NCI-H2171 (cell line): ENCODE measurements at regions not wholly inside any gene's neighbourhood (a gene's known extent, or its start where the extent isn't known, plus 50 kb on each side); places are given as distances from the start of the nearest gene placed in this dataset.
"Not testable (repeated sequence)": the region's sequence is repeated elsewhere in the genome, so short reads cannot be mapped to it uniquely, and the experiment has no call there.

ENCODE experiments used
- DNase-seq: peaks from one replicate; lab custom pipeline; 2025; lab: John Stamatoyannopoulos, UW

DNA sequence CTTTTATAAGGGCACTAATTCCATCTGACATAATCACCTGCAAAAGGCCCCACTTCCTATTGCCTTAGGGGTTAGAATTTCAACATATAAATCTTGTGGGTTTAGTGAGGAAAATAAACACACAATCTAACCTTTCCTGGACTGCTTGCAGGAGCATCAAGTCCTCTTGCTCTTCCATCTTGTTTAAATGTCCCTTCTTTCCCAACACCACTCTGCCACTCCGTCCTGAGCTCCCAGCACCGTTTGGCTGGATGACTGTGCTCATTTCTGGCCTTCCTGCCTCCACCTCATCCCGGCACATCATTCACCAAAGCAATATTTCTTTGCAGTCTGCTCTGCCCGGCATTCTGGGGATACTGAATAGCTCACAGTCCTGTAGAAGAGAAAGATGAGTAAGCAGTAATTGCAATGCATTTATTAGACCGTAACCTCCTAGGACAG lies 247.8 kb downstream of the BCL2 start:
- DNase-seq, result no peak

DNA sequence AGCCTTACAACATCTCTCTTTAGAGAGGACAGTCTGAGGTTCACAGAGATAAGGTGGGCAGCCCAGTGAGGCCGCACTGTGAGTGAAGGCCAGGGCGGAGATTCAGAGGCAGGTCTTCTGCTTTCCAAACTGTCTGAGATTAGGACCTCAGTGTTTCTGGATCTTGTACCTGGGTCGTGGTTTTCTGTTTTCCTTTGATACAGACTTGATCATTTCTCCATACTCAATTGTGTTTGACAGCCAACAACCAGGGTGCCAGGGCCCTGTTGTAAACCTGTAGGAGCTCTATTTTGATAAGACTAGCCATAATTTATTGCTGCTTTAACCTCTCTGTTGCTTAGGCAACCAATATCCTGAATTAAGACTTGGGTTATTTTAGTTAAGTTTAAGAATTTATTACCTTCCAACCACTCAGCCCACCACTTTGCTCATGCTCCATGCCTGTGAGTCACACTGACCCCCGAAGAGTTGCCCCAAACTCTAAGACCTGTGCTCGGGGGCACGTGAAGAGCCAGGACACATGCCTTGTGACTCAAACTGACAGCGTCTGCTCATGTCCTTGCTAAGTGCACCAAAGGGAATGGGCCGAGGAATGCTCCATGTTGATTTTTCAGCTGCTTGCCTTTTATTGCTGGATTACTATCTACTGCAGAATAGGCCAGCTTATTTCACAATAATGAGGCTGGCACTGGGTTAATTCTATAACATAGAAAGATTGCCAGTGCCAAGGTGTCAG lies 248.6 kb downstream of the BCL2 start:
- no peak for DNase-seq

DNA sequence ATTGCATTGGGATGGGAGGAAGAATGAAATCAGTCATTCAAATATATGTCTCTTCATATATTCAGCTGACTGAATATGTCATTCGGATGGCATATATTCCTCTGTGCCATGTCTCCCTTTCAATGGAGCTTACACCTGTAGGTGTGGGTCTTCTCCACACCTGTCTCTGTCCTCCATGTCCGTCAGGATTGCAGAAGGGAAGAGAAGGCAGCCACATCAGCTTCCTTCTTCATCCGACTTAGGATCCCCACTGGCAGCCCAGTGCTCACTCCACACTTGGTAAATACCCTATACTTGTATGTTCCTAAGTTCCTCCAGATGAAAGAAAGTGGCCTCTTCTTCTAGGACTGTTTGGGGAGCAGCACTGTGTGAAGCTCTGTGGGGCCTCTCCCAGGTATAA lies 250.1 kb downstream of the BCL2 start:
- no peak for DNase-seq

DNA sequence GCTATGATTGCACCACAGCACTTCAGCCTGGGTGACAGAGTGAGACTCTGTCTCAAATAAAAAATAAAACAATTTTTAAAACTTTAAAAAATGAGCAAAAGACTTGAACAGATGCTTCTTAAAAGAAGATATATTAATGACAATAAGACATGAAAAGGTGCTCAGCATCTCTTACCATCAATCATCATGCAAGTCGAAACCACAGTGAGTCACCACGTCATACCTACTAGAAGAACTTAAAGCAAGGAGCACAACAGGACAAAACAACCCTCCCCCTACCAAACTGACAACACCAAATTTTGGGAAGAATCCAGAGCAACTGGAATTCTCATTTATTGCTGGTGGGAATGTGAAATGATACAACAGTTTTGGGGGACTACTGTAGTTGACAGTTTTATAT lies 251.6 kb downstream of the BCL2 start:
- no peak for DNase-seq

GRCh38 chr18:63065172-63065571 lies 254.4 kb downstream of the BCL2 start:
- no peak for DNase-seq

- DNase-seq, result no peak
These were observed 256.4 kb downstream of the BCL2 start for GRCh38 chr18:63063171-63063570.

GRCh38 chr18:63062246-63062645 lies 257.3 kb downstream of the BCL2 start:
- DNase-seq, result no peak

- DNase-seq, result no peak
These were observed 258.3 kb downstream of the BCL2 start for GRCh38 chr18:63061303-63061702.

DNA sequence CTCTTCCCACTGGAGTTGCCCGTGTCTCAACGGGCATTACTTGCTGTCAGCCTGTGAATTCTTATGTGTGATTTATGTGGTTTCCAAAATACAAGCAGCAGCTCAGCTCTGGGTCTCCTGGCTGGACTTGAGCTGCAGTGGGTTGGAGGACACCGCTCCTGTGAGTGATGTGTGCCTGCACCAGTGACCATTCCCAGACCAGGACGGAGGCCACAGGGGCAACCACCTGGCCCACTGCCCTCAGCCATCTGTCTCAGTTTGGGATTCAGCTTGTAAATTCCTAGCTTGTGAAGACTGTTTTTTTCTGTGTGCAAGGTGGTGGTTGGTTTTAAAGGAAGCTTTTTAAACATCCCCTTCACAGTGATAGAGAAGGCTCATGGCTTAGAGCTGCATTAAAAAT lies 261.0 kb downstream of the BCL2 start:
- no peak for DNase-seq

DNA sequence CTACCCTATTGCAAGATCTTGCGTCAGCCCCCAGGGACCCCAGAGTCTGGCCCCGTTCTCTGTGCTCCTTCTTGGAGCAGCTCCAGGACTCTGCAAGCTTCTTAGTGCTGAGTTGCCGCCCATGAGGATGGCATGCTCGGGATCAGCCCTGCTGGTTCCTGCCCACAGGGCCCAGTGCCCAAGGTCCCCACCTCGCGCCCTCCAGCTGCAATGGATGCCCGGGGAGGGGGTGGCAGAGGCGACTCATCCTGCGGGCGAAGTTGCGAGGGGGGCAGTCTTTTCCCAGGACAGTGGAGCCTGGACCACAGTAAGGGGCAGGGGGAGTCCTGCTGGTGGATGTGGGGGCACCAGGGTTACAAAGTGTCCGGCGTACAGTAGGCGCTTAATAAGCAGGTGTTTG lies 261.9 kb downstream of the BCL2 start:
- DNase-seq, result no peak

GRCh38 chr18:63054901-63055584 lies 264.5 kb downstream of the BCL2 start:
- DNase-seq, result no peak

GRCh38 chr18:63051928-63052327 lies 267.6 kb downstream of the BCL2 start:
- no peak for DNase-seq

- not testable (repeated sequence) for DNase-seq
These were observed 268.7 kb downstream of the BCL2 start for GRCh38 chr18:63050667-63051395.

GRCh38 chr18:63046375-63046774 lies 273.2 kb downstream of the BCL2 start:
- DNase-seq, result no peak

- no peak for DNase-seq
These were observed 276.1 kb downstream of the BCL2 start for GRCh38 chr18:63043516-63043915.

DNA sequence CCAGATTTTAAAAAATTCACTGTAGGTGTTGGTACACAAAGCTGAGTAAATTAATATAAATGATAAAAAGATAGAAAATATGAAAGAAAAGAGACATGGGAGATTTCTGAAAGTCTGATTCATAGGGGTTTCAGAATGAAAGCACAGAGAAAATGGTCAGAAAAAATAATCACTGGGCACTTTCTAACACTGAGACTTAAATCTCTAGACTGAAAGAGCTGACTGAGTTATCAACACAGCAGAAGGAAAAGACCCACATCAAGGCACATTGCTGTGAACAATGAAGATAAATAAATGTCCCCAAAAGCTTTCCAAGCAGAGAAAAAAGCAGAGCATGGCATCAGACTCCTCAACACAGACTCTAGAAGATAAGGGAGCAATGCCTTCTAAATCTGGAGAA lies 277.2 kb downstream of the BCL2 start:
- DNase-seq, result no peak

GRCh38 chr18:63040788-63041410 lies 278.7 kb downstream of the BCL2 start:
- no peak for DNase-seq

GRCh38 chr18:63037491-63037890 lies 282.1 kb downstream of the BCL2 start:
- DNase-seq, result no peak

GRCh38 chr18:63031375-63031774 lies 288.2 kb downstream of the BCL2 start:
- DNase-seq, result peak; percentile 78
